Ascending aorta (tissue), 2 donors: ENCODE measurements at regions not wholly inside any gene's neighbourhood (a gene's known extent, or its start where the extent isn't known, plus 50 kb on each side); places are given as distances from the start of the nearest gene placed in this dataset.

Source experiments
- DNase-seq, 2 donors: peaks; one replicate each; pipeline ENCODE4 v3.0.0-alpha.2; 2019; ENCODE audit warnings: low spot score in 2 of 2
- H3K27ac ChIP-seq, 2 donors: fragments of 200-600 bp; sonication (generic); one replicate each; pipeline ENCODE4 v1.5.1; 2016 to 2017; ENCODE audit warnings: mild to moderate bottlenecking in 1 of 2
- H3K27me3 ChIP-seq: fragments of 200-600 bp; sonication (generic); one replicate; pipeline ENCODE4 v1.5.1; 2017
- H3K36me3 ChIP-seq, 2 donors: fragments of 200-600 bp; sonication (generic); one replicate each; pipeline ENCODE4 v1.5.1; 2016
- H3K4me1 ChIP-seq, 2 donors: fragments of 200-600 bp; sonication (generic); one replicate each; pipeline ENCODE4 v1.5.1; 2016 to 2017; ENCODE audit warnings: mild to moderate bottlenecking in 1 of 2
- H3K4me3 ChIP-seq, 2 donors: fragments of 200-600 bp; sonication (generic); one replicate each; pipeline ENCODE4 v1.5.1; 2016 to 2017; ENCODE audit warnings: mild to moderate bottlenecking in 1 of 2
- H3K9me3 ChIP-seq, 2 donors: fragments of 200-600 bp; sonication (generic); one replicate each; pipeline ENCODE4 v1.5.1; 2016
- intact Hi-C: fragments of 100-400 bp; cut with DNase I; formaldehyde crosslinking; loops from one replicate; pipeline ENCODE4 v1.15.1; 2023
- TF ChIP-seq, protein P1 (sequence below), 3 experiments: fragments of 200-600 bp in 2 of 3; fragments of 450-650 bp in 1 of 3; sonication (generic) in 2 of 3; IDR thresholded peaks; one replicate each; pipeline ENCODE4 v1.5.1; 2016 to 2019; ENCODE audit warnings: antibody characterized with exemption in 3 of 3, mild to moderate bottlenecking in 1 of 3, moderate library complexity in 1 of 3

DNA sequence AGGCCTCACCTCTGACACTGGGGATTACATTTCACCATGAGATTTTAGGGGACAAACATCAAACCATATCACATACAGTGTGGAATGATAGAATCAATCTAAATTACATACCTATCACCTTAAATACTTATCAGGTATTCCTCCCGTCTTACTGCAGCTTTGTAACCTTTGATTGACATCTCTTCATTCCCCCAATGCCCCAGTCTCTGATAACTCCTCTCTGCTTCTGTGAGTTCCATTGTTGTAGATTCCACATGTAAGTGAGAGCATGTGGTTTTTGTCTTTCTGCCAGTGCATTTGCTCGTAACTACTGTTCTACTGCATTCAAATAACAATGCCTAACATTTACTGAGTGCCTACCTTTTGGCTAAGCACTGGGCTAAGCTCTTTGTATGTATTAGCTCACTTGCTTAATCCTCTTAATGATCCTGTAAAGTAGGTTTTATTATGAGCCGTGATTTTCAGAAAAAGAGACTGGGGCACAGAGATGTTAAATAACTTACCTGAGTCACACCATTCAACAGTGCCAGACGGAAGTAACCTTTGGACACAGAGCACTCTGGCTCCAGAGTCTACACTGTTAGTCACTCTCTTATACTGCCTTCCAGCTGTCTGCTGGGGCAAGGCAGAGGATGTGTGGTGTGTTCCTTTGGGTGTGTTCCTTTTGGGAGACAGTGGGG, 63.7 kb upstream of the ESX1 start:
- no peak overlapping the region for H3K27ac ChIP-seq
- intact Hi-C loops = no loop called here
- H3K36me3 ChIP-seq = no peaks in the 10 kb centered on the region
- H3K27me3 ChIP-seq = no peaks in the 10 kb centered on the region
- no peak for DNase-seq
- H3K9me3 ChIP-seq = no peaks in the 10 kb centered on the region
- no peak overlapping the region for H3K4me3 ChIP-seq
- TF ChIP-seq, protein P1, sequence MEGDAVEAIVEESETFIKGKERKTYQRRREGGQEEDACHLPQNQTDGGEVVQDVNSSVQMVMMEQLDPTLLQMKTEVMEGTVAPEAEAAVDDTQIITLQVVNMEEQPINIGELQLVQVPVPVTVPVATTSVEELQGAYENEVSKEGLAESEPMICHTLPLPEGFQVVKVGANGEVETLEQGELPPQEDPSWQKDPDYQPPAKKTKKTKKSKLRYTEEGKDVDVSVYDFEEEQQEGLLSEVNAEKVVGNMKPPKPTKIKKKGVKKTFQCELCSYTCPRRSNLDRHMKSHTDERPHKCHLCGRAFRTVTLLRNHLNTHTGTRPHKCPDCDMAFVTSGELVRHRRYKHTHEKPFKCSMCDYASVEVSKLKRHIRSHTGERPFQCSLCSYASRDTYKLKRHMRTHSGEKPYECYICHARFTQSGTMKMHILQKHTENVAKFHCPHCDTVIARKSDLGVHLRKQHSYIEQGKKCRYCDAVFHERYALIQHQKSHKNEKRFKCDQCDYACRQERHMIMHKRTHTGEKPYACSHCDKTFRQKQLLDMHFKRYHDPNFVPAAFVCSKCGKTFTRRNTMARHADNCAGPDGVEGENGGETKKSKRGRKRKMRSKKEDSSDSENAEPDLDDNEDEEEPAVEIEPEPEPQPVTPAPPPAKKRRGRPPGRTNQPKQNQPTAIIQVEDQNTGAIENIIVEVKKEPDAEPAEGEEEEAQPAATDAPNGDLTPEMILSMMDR (IDR thresholded peaks at IDR 0.05) = no peak
- no peaks in the 10 kb centered on the region for H3K4me1 ChIP-seq

- TF ChIP-seq, protein P1 (IDR thresholded peaks at IDR 0.05) = no peak
- Histone ChIP-seq H3K9me3 (no peaks in the 10 kb centered on the region), H3K27ac (no peak overlapping the region), H3K36me3 (no peaks in the 10 kb centered on the region), H3K4me1 (no peaks in the 10 kb centered on the region), H3K4me3 (no peak overlapping the region), H3K27me3 (no peaks in the 10 kb centered on the region)
- intact Hi-C loops = no loop called here
- no peak for DNase-seq
These were observed 62.0 kb upstream of the ESX1 start for GRCh38 chrX:104316739-104317138.

GRCh38 chrX:104315555-104315954, 60.8 kb upstream of the ESX1 start:
- Histone ChIP-seq H3K27me3 (no peaks in the 10 kb centered on the region), H3K4me1 (no peaks in the 10 kb centered on the region), H3K27ac (no peak overlapping the region), H3K4me3 (no peak overlapping the region), H3K36me3 (no peaks in the 10 kb centered on the region), H3K9me3 (no peaks in the 10 kb centered on the region)
- intact Hi-C loops = no loop called here
- TF ChIP-seq, protein P1 (IDR thresholded peaks at IDR 0.05) = no peak
- no peak for DNase-seq

GRCh38 chrX:104310657-104311254, 56.0 kb upstream of the ESX1 start:
- TF ChIP-seq, protein P1 (IDR thresholded peaks at IDR 0.05) = no peak
- H3K27ac ChIP-seq = no peak overlapping the region
- no peak overlapping the region for H3K4me3 ChIP-seq
- no peaks in the 10 kb centered on the region for H3K27me3 ChIP-seq
- intact Hi-C loops = no loop called here
- H3K4me1 ChIP-seq = no peaks in the 10 kb centered on the region
- no peak for DNase-seq
- no peaks in the 10 kb centered on the region for H3K9me3 ChIP-seq
- no peaks in the 10 kb centered on the region for H3K36me3 ChIP-seq

DNA sequence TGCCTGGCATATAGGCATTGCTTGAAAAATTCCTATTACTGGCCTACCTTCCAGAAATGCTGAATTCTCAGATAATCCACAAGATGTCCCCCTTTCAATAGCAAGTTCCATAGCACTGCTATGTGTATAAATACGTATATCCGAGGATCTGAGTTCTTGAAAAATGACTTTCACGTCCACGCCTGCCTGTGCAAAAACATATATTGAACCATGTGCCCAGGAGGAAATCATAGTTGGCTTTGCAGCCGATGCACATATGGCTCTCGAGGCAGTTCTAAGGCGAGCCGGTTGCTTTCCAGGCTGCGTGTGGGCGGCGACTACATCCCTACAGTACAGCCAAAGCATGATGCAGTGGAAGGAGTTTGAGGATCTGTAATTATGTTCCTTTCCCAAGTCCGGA, 55.4 kb upstream of the ESX1 start:
- no peak for DNase-seq
- Histone ChIP-seq H3K27ac (no peak overlapping the region), H3K9me3 (no peaks in the 10 kb centered on the region), H3K36me3 (no peaks in the 10 kb centered on the region), H3K4me3 (peak overlapping the region in 1 of 2 donors; percentile 45), H3K27me3 (no peaks in the 10 kb centered on the region), H3K4me1 (no peaks in the 10 kb centered on the region)
- intact Hi-C loops = no loop called here
- TF ChIP-seq, protein P1 (IDR thresholded peaks at IDR 0.05) = peak in 1 of 3 experiments; percentile 28
